ENCODE measurements at regions not wholly inside any gene's neighbourhood (a gene's known extent, or its start where the extent isn't known, plus 50 kb on each side); places are given as distances from the start of the nearest gene placed in this dataset.

DNA sequence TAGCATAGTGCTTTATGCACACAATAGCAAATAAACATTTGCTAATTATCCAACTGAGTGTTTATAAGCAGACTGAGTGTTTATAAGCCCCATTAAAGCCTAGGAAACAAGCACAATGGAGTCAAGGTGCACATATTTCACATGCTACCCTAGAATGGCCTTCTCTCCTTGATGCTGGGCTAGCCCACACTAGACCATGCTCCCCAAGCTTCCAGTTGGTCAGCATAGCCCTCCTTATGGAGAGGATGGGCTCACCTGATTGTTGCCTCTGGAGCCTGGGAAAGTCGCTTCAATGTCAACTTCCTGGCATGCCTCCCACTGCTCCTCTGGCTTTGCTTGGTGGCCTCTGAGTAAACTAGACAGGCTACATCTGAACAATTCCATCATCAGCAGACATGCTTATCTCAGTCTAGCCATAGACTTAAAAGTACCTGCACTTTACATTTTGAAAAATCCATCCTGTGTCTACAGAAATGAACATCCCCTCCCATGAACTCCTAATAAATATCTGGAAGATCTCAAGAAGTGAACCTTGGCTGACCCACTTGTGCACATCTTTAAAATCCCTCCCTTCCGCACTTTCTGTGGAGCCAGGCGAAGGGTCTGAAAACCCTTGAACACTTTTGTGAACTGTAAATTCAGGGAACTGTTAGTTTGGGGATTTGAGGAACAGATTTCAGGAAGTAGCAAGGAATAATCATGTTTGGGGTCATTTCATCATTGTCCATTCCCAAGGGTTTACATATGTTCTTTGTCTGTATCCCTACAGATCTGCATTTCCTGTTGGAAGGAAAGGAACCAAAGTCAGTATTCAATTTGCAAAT, 486.6 kb downstream of the ARHGEF28 start:
- TF ChIP-seq EP300 (IDR thresholded peaks at IDR 0.05) (no peak), POLR2A (IDR thresholded peaks at IDR 0.05) (no peak)
- TF ChIP-seq, protein P1, sequence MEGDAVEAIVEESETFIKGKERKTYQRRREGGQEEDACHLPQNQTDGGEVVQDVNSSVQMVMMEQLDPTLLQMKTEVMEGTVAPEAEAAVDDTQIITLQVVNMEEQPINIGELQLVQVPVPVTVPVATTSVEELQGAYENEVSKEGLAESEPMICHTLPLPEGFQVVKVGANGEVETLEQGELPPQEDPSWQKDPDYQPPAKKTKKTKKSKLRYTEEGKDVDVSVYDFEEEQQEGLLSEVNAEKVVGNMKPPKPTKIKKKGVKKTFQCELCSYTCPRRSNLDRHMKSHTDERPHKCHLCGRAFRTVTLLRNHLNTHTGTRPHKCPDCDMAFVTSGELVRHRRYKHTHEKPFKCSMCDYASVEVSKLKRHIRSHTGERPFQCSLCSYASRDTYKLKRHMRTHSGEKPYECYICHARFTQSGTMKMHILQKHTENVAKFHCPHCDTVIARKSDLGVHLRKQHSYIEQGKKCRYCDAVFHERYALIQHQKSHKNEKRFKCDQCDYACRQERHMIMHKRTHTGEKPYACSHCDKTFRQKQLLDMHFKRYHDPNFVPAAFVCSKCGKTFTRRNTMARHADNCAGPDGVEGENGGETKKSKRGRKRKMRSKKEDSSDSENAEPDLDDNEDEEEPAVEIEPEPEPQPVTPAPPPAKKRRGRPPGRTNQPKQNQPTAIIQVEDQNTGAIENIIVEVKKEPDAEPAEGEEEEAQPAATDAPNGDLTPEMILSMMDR (IDR thresholded peaks at IDR 0.05) = no peak
- intact Hi-C loops (cut with DNase I) = no loop called here
- no peak overlapping the region for H3K27ac ChIP-seq
- H3K36me3 ChIP-seq = no peaks in the 10 kb centered on the region
- no peaks in the 10 kb centered on the region for H3K27me3 ChIP-seq
- H3K4me3 ChIP-seq = no peak overlapping the region
- H3K4me1 ChIP-seq (ENCODE audit: insufficient read depth) = no peaks in the 10 kb centered on the region
- 93 to 98% (median 94%) methylated on average over 3 of the region's 3 CpGs for WGBS, 3 donors
- H3K9me3 ChIP-seq = no peaks in the 10 kb centered on the region
- no peak for DNase-seq

DNA sequence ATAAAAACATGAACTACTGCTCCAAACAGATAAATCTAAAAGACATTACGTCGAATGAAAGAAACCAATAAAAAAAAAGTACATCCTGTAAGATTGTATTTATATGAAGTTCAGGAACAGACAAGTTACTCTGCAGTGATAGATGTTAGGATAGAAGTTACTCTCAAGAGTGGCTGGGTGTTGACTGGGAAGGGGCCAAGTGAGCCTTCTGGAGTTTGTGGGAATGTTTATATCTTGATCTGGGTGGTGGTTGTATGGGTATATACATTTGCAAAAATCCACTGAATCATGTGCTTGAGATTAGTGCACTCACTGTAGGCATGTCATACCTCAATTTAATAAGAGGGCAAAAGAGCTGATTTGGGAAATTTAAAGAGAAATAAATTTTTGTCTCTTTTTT, 485.8 kb downstream of the ARHGEF28 start:
- H3K27me3 ChIP-seq = no peaks in the 10 kb centered on the region
- H3K9me3 ChIP-seq = no peaks in the 10 kb centered on the region
- intact Hi-C loops (cut with DNase I) = no loop called here
- H3K4me1 ChIP-seq (ENCODE audit: insufficient read depth) = no peaks in the 10 kb centered on the region
- no peaks in the 10 kb centered on the region for H3K36me3 ChIP-seq
- no peak for TF ChIP-seq POLR2A (IDR thresholded peaks at IDR 0.05)
- TF ChIP-seq, protein P1 (IDR thresholded peaks at IDR 0.05) = no peak
- TF ChIP-seq EP300 (IDR thresholded peaks at IDR 0.05) = no peak
- DNase-seq = no peak
- H3K4me3 ChIP-seq = no peak overlapping the region
- WGBS, 3 donors = 62 to 76% (median 72%) methylated on average over 2 of the region's 2 CpGs
- H3K27ac ChIP-seq = no peak overlapping the region

DNA sequence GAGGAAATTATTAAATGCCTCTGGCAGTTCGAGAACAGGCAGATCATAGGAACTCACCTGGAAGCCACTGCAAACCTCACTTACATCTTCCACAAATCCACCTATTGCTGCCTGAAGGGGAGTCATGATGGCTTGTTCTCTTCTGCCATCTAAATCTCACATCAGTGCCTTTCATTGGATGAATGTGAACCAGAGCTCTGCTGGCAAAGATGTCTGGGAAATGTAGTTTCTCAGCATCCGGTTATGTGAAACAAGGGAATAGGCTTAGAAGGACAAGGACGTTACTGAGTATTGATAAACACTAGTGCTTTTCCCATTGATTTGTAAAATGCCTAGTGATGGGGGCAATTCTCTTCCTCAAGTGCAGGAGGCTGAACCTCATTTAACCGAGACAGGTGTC, 483.3 kb downstream of the ARHGEF28 start:
- Histone ChIP-seq H3K27ac (no peak overlapping the region), H3K4me1 (ENCODE audit: insufficient read depth) (peaks cover 6% of the 10 kb centered on the region), H3K9me3 (no peaks in the 10 kb centered on the region), H3K4me3 (no peak overlapping the region), H3K36me3 (no peaks in the 10 kb centered on the region), H3K27me3 (no peaks in the 10 kb centered on the region)
- intact Hi-C loops (cut with DNase I) = no loop called here
- WGBS, 3 donors = 93 to 99% (median 94%) methylated on average over 4 of the region's 4 CpGs
- no peak for DNase-seq
- TF ChIP-seq POLR2A (IDR thresholded peaks at IDR 0.05) (no peak), EP300 (IDR thresholded peaks at IDR 0.05) (no peak)
- TF ChIP-seq, protein P1 (IDR thresholded peaks at IDR 0.05) = no peak

DNA sequence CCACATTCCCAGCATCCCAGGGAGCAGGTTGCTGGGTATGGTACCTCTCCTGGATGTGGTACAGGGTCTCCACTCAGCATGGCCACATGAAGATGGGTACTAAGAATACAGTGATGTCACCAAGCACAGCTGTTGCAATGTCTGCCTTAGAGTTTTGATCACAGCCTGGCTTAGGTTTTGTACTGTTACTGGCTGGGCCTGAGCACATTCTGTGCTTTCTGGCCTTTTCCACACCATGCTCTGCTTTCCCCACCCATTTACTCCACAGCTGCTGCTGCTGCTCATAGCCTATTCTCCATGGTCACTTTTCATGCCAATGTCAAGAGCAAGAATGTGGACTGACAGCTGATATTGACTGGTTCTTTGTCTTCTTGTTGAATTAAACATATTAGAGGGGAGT, 481.9 kb downstream of the ARHGEF28 start:
- Histone ChIP-seq H3K9me3 (no peaks in the 10 kb centered on the region), H3K4me1 (ENCODE audit: insufficient read depth) (peaks cover 9% of the 10 kb centered on the region), H3K27ac (no peak overlapping the region), H3K36me3 (no peaks in the 10 kb centered on the region), H3K4me3 (no peak overlapping the region), H3K27me3 (no peaks in the 10 kb centered on the region)
- intact Hi-C loops (cut with DNase I) = no loop called here
- no peak for DNase-seq
- TF ChIP-seq POLR2A (IDR thresholded peaks at IDR 0.05) (no peak), EP300 (IDR thresholded peaks at IDR 0.05) (no peak)
- TF ChIP-seq, protein P1 (IDR thresholded peaks at IDR 0.05) = no peak

Data from ovary (tissue), 7 donors.